DMS79 (cell line): ENCODE measurements at regions not wholly inside any gene's neighbourhood (a gene's known extent, or its start where the extent isn't known, plus 50 kb on each side); places are given as distances from the start of the nearest gene placed in this dataset.

Source experiments
- DNase-seq: peaks from one replicate; lab custom pipeline; 2025; lab: John Stamatoyannopoulos, UW

GRCh38 chr2:146964494-146964893 lies 880.3 kb upstream of the ACVR2A start:
- DNase-seq = no peak

- no peak for DNase-seq
Measured at GRCh38 chr2:146954544-146954943, 890.3 kb upstream of the ACVR2A start.

DNA sequence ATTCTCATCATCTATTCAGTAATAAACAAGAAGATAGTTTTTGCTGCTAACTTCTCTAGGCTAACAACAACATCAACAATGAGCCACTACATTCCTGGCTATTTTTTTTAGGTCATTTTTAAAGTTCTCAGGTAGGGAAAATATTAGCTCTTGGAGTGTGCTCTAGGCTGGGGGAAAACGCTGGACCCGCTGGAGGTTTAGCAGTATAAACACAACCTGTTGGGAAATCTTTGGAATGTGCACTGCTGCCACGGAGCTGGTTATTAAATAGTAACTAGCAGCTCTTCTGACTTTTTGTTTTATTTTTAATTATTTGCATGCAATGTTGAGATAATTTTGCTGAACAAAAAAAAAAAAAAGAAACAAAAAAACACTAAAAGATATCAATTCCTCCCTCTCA lies 892.1 kb upstream of the ACVR2A start:
- no peak for DNase-seq

DNA sequence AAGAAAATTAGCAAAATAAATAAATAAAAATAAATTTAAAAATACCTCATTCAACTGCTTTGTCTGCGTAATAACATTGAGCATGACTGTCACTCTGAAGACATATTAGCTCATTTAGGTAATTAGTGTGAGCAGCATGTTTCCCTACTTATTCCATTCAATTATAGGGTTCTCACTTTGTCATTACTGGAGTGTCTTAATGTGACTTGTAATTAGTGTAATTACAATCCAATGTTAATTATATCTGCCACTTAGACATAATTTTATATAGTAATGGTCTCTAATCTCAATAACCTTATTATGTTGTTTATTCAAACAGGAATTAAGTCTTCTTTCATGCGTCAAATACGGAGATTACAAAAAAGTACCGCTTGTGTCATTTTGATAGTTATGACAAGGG lies 893.9 kb upstream of the ACVR2A start:
- DNase-seq = no peak

DNA sequence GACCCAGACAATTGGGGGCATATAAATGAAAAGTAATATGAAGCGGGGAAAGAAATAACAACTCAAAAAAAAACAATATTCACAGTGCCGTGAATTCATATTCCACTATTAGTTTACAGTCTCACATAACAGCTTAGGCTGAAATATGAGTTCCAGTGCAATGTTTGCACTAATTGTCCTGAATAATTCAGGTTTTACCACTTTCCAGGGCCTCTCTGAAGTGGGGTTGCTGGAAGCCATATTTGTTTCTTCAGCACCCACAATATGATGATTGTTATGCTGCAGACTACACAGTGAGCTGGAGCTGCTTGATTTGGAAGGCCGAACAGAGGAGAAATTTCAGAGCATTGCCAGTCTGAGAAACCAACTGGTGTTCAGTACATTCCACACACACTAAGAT lies 894.5 kb upstream of the ACVR2A start:
- no peak for DNase-seq

GRCh38 chr2:146949400-146949799 lies 895.4 kb upstream of the ACVR2A start:
- DNase-seq = no peak

DNA sequence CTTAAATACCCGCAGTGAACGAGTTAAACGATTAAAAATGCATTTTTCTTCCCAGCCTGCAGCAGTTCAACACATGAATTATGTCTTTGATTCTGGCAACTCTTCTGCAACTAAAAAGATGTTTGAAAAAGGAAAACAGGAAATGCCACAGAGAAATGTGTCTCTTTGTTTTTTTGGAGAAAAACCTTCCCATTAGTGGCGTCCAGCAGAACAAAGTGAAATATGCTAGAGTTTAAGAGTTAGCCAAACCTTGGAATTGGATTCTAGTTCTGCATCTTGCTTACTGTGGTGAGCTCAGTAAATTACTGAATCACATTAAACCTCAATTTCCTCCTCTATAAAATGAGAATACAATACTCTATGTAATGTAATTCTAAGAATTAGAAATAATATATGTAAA lies 900.2 kb upstream of the ACVR2A start:
- no peak for DNase-seq

- no peak for DNase-seq
Measured at GRCh38 chr2:146939991-146940685, 904.7 kb upstream of the ACVR2A start.

GRCh38 chr2:146934921-146935320 lies 909.9 kb upstream of the ACVR2A start:
- DNase-seq = no peak

DNA sequence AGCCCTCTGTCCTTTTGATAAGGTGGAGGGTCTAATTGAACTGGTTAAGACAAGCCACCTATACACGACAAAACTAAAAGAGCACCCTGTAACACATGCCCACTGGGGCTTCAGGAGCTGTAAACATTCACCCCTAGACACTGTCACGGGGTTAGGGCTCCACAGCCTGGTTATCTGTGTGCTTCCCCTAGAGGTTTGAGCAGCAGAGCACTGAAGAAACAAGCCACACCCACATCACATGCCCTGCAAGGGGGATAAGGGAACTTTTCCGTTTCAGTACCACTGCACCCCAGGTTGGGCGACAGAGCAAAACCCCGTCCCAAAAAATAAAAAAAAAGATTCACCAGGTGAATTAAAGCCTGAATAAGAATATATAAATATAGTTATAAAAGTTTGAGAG lies 913.7 kb upstream of the ACVR2A start:
- no peak for DNase-seq

- no peak for DNase-seq
Measured at GRCh38 chr2:146927080-146927711, 917.6 kb upstream of the ACVR2A start.

DNA sequence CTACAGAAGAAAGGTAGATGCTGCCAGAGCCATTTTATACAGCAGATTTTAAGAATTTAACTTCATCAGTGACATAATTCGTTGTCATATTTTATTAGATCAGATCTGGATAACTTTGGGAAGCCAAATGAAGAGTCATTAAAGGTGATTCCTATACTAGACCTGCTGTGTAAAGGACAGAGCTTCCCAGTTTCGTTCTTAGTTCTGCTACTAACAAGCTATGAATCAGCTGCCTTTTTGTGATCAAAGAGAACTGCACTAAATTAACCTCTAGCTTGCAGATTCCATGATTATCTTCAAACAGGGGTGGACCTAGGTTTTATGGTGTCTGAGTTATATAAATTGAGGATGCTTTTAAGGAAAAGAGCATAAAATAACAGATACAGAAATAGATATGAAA lies 926.5 kb upstream of the ACVR2A start:
- no peak for DNase-seq

- no peak for DNase-seq
Measured at GRCh38 chr2:146917431-146918042, 927.3 kb upstream of the ACVR2A start.

DNA sequence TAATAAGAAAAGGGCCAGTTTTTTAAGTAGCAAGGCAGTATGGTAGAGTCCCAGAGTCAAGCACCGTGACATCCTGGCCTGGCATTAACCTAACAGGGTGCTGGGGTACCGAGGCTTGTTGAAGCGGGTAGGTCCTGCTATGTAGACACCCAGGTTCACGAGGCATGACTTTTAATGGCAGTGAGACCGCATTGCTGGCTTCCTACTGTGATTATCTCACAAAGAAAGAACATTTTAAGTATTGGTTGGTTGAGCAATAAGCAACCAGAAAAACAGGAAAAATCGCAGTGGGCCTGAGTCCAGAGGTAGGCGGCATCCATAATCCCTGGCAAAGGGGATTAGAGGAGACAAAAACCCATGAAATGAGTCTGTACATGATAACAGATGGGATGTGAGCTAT lies 927.9 kb upstream of the ACVR2A start:
- DNase-seq = no peak

GRCh38 chr2:146913476-146913875 lies 931.4 kb upstream of the ACVR2A start:
- no peak for DNase-seq

GRCh38 chr2:146912536-146912935 lies 932.3 kb upstream of the ACVR2A start:
- DNase-seq = no peak

DNA sequence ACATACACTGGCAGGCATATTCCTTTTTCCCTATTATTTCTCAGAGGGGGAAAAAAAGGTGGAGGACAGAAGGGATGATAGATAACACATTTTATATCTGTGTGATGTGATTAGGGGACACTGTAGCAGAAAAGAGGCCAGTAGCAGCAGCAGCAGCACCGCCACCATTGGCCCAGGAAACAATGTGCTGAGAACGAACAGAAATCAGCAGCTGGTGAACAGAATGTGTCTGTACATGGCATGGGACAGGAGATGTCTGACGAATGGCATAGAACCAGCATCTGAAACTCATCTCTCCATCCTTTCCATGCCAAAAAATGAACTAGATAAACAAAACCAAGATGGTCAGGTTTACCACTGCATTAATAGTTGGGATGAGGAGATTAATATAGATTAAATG lies 936.1 kb upstream of the ACVR2A start:
- no peak for DNase-seq

GRCh38 chr2:146898083-146898482 lies 946.7 kb upstream of the ACVR2A start:
- DNase-seq = no peak

DNA sequence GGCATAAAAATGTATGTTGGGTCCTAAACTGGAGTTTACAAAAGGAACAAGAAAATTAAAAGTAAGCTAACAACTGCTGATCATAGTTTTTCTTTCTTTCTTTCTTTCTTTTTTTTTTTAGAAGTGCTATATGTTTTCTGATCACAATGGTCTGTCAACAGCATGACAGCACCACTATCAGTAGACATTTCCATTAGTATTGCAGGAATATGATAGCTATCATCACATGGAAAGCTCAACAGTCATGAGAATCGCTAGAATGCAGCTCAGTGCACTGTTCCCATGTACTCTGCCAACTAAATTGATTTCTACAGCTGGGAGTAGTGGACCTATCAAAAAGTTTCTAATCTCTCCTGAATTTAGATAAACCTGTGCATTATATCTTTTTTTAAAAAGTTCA lies 950.3 kb upstream of the ACVR2A start:
- DNase-seq = no peak

GRCh38 chr2:146893500-146894041 lies 951.3 kb upstream of the ACVR2A start:
- no peak for DNase-seq

DNA sequence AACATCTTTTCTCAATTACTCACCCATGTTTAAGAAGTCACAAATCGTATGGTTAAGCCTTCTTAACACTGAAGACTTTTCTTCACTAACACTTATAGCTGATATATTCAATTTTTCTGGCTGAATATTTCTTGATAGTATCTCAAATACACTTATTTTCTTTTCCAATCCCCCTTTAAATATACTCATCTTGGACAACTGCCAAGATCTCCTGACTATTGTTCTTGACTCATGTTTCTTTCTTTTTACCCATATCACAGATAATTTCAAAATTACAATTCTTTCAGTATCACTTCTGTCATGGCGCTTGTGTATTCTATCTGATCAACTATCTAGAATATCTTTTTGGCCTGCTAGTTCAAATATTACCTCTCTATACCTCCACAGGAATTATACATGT lies 954.3 kb upstream of the ACVR2A start:
- no peak for DNase-seq

DNA sequence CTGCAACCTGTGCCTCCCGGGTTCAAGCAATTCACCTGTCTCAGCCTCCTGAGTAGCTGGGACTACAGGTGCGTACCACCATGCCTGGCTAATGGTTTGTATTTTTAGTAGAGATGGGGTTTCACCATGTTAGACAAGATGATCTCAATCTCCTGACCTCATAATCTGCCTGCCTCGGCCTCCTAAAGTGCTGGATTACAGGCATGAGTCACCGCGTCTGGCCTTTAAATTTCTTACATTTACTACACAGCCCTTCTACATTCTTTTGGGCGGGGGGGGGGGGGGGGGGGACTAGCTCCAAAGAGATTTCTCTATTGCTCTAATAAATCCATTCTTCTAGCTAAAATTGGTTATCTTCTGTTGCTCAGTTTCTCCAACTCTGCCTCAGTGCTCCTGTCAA lies 964.9 kb upstream of the ACVR2A start:
- no peak for DNase-seq

- DNase-seq = no peak
Measured at GRCh38 chr2:146874260-146874658, 970.6 kb upstream of the ACVR2A start.
